ENCODE measurements at regions not wholly inside any gene's neighbourhood (a gene's known extent, or its start where the extent isn't known, plus 50 kb on each side); places are given as distances from the start of the nearest gene placed in this dataset.

GRCh38 chr3:157785102-157785826, 282.0 kb upstream of the VEPH1 start:
- Histone ChIP-seq H3K4me2 (ENCODE audit: extremely low read depth, insufficient read depth, low read length) (peak overlapping the region; percentile 55), H3K4me1 (ENCODE audit: control insufficient read depth, extremely low read depth, insufficient read depth, low read length) (peaks cover 9% of the 10 kb centered on the region), H3K9ac (ENCODE audit: insufficient read depth, low read length) (no peak overlapping the region), H3K27me3 (ENCODE audit: control insufficient read depth, insufficient read depth, low read length) (no peaks in the 10 kb centered on the region), H2AFZ (ENCODE audit: low read length) (no peak overlapping the region), H4K20me1 (ENCODE audit: control insufficient read depth, extremely low read depth, insufficient read depth, low read length) (no peaks in the 10 kb centered on the region), H3K4me3 (replicated peaks in 1 of 4; ENCODE audit: control extremely low read depth in 1 of 4, insufficient read depth in 1 of 4, low read depth in 3 of 4, low read length in 4 of 4) (no peak overlapping the region), H3K9me3 (ENCODE audit: control insufficient read depth, insufficient read depth, low read depth, low read length) (no peaks in the 10 kb centered on the region), H3K36me3 (ENCODE audit: control insufficient read depth, insufficient read depth, low read length) (no peaks in the 10 kb centered on the region), H3K79me2 (ENCODE audit: control insufficient read depth, insufficient read depth, low read length) (no peaks in the 10 kb centered on the region), H3K27ac (ENCODE audit: insufficient read depth, low read length) (peak overlapping the region; percentile 2)
- TF ChIP-seq EZH2 (IDR thresholded peaks at IDR 0.05; ENCODE audit: low read length, missing control alignments): no peak
- TF ChIP-seq, protein P1, sequence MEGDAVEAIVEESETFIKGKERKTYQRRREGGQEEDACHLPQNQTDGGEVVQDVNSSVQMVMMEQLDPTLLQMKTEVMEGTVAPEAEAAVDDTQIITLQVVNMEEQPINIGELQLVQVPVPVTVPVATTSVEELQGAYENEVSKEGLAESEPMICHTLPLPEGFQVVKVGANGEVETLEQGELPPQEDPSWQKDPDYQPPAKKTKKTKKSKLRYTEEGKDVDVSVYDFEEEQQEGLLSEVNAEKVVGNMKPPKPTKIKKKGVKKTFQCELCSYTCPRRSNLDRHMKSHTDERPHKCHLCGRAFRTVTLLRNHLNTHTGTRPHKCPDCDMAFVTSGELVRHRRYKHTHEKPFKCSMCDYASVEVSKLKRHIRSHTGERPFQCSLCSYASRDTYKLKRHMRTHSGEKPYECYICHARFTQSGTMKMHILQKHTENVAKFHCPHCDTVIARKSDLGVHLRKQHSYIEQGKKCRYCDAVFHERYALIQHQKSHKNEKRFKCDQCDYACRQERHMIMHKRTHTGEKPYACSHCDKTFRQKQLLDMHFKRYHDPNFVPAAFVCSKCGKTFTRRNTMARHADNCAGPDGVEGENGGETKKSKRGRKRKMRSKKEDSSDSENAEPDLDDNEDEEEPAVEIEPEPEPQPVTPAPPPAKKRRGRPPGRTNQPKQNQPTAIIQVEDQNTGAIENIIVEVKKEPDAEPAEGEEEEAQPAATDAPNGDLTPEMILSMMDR (conservative IDR thresholded peaks at IDR 0.05 in 1 of 2, IDR thresholded peaks at IDR 0.05 in 1 of 2; ENCODE audit: low read depth in 1 of 2, low read length in 2 of 2): no peak
- peak; percentile 83 to 97 for DNase-seq (ENCODE audit: low read depth in 2 of 2)

DNA sequence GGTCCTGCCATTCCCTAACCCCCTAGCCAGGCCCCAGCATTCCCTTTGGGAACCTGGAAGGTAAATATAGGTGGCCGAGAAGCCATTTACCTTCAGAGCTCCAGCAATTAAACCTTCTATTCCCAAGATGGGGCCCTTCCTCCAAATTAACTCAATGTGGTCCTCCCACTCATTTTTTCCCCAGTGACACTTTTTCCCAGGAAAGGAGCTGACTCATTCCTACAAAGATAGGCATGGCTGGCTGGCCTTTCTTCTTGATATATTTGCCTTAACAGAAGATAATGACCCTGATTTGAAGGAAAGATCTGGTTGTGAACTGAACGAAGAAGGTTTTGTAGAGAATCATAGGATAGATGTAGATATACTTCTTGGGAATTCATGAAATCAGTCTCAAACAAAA, 279.0 kb upstream of the VEPH1 start:
- Histone ChIP-seq H3K9ac (ENCODE audit: insufficient read depth, low read length) (no peak overlapping the region), H3K79me2 (ENCODE audit: control insufficient read depth, insufficient read depth, low read length) (no peaks in the 10 kb centered on the region), H3K27me3 (ENCODE audit: control insufficient read depth, insufficient read depth, low read length) (no peaks in the 10 kb centered on the region), H3K4me3 (replicated peaks in 1 of 4; ENCODE audit: control extremely low read depth in 1 of 4, insufficient read depth in 1 of 4, low read depth in 3 of 4, low read length in 4 of 4) (no peak overlapping the region), H4K20me1 (ENCODE audit: control insufficient read depth, extremely low read depth, insufficient read depth, low read length) (no peaks in the 10 kb centered on the region), H3K4me2 (ENCODE audit: extremely low read depth, insufficient read depth, low read length) (no peak overlapping the region), H3K9me3 (ENCODE audit: control insufficient read depth, insufficient read depth, low read depth, low read length) (no peaks in the 10 kb centered on the region), H3K36me3 (ENCODE audit: control insufficient read depth, insufficient read depth, low read length) (no peaks in the 10 kb centered on the region), H3K27ac (ENCODE audit: insufficient read depth, low read length) (no peak overlapping the region), H3K4me1 (ENCODE audit: control insufficient read depth, extremely low read depth, insufficient read depth, low read length) (peaks cover 9% of the 10 kb centered on the region), H2AFZ (ENCODE audit: low read length) (no peak overlapping the region)
- peak in 1 of 2 donors; percentile 56 for DNase-seq (ENCODE audit: low read depth in 2 of 2)
- TF ChIP-seq, protein P1 (conservative IDR thresholded peaks at IDR 0.05 in 1 of 2, IDR thresholded peaks at IDR 0.05 in 1 of 2; ENCODE audit: low read depth in 1 of 2, low read length in 2 of 2): no peak
- TF ChIP-seq EZH2 (IDR thresholded peaks at IDR 0.05; ENCODE audit: low read length, missing control alignments): no peak

- no peak overlapping the region for H2AFZ ChIP-seq (ENCODE audit: low read length)
- no peak overlapping the region for H3K9ac ChIP-seq (ENCODE audit: insufficient read depth, low read length)
- no peak for DNase-seq (ENCODE audit: low read depth in 2 of 2)
- no peak for TF ChIP-seq EZH2 (IDR thresholded peaks at IDR 0.05; ENCODE audit: low read length, missing control alignments)
- TF ChIP-seq, protein P1 (conservative IDR thresholded peaks at IDR 0.05 in 1 of 2, IDR thresholded peaks at IDR 0.05 in 1 of 2; ENCODE audit: low read depth in 1 of 2, low read length in 2 of 2): no peak
- no peaks in the 10 kb centered on the region for H3K79me2 ChIP-seq (ENCODE audit: control insufficient read depth, insufficient read depth, low read length)
- H3K4me2 ChIP-seq (ENCODE audit: extremely low read depth, insufficient read depth, low read length): no peak overlapping the region
- H3K36me3 ChIP-seq (ENCODE audit: control insufficient read depth, insufficient read depth, low read length): no peaks in the 10 kb centered on the region
- H3K9me3 ChIP-seq (ENCODE audit: control insufficient read depth, insufficient read depth, low read depth, low read length): no peaks in the 10 kb centered on the region
- H3K27ac ChIP-seq (ENCODE audit: insufficient read depth, low read length): no peak overlapping the region
- no peak overlapping the region for H3K4me3 ChIP-seq (replicated peaks in 1 of 4; ENCODE audit: control extremely low read depth in 1 of 4, insufficient read depth in 1 of 4, low read depth in 3 of 4, low read length in 4 of 4)
- H3K27me3 ChIP-seq (ENCODE audit: control insufficient read depth, insufficient read depth, low read length): no peaks in the 10 kb centered on the region
- H4K20me1 ChIP-seq (ENCODE audit: control insufficient read depth, extremely low read depth, insufficient read depth, low read length): no peaks in the 10 kb centered on the region
- no peaks in the 10 kb centered on the region for H3K4me1 ChIP-seq (ENCODE audit: control insufficient read depth, extremely low read depth, insufficient read depth, low read length)
Observed at GRCh38 chr3:157776861-157777260, 273.6 kb upstream of the VEPH1 start.
